GM18870 (cell line): ENCODE measurements at regions not wholly inside any gene's neighbourhood (a gene's known extent, or its start where the extent isn't known, plus 50 kb on each side); places are given as distances from the start of the nearest gene placed in this dataset.
A peak's percentile ranks its signal among the peaks of the same experiment; 100 is the strongest.
"Not testable (repeated sequence)": the region's sequence is repeated elsewhere in the genome, so short reads cannot be mapped to it uniquely, and the experiment has no call there.

ENCODE experiments used
- ATAC-seq: cut with Tn5 transposase; IDR thresholded peaks from one replicate; pipeline ENCODE4 v1.9.1; 2021; ENCODE audit warnings: moderate library complexity; ENCODE audit not compliant: unreplicated experiment

DNA sequence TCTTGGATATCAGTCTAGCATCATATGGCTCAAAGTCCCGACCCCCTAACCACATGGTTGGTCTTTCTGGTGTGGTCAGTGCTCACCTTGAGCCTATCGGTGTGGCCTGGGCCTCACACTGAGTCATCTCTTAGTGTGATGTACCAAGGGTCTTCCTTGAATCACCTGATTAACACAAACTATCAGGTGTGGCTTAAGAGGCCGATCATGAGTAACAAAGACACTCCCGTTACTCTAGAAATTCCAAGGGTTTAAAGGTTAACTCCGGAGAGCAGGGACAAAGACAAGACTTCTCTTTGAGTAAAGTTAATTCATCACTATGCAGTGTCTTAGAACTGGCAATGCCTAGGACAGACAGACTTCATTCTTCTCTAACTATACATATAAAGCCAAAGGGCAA, 52.3 kb upstream of the ARMC3 start:
- no peak for ATAC-seq

DNA sequence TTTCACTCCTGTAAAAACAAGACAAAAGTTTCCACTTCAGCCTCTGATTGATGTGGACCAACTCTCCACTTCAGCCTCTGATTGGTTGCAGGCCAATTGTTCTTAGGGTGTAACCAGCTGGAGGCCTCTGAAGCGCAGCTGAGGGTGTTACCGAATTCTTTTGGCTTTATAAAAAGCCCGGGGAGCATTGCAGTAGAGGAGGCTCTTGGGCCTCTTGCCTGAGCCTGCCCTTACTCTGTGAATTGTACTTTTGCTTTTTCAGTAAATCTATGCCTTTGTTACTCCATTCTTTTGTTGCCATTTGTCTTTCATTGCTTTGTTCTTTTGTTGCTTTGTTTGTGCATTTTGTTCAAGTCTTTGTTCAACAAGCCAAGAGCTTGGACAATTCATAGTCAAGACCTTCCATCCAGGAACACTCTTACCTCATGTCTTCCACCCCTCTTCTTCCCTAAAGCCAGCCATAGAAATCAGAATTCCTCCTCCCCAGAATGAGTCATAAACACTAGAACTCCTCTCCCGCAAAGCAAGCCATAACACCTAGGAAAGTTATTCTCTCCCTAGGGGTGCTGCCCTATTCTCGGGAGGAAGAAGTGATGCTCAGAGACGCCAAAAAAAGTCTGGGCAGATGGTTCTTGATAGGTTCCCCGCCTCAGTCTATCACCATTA, 53.5 kb upstream of the ARMC3 start:
- no peak for ATAC-seq

DNA sequence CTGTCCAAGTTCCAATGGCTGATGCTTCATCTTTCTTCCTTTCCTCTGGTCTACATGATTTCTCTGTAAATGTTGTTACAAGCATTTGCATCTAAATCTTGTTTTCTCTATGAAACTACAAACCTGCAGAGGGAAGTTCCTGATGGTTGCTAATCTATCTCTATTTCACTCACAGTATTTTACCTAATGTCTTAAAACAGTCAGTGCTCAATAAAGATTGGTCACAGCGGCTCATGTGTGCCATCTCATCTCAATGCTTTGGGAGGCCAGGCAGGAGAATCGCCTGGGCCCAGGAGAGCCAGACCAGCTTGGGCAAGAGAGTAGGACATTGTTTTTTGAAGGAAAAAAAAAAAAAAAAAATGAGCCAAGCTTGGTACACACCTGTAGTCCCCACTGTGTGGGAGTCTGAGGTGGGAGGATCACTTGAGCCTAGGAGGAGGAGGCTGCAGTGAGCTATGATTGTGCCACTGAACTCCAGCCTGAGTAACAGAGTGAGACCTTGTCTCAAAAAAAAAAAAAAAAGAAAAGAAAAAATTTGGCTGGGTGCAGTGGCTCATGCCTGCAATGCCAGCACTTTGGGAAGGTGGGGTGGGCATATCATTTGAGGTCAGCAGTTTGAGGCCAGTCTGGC, 71.3 kb upstream of the ARMC3 start:
- peak; percentile 55 for ATAC-seq

DNA sequence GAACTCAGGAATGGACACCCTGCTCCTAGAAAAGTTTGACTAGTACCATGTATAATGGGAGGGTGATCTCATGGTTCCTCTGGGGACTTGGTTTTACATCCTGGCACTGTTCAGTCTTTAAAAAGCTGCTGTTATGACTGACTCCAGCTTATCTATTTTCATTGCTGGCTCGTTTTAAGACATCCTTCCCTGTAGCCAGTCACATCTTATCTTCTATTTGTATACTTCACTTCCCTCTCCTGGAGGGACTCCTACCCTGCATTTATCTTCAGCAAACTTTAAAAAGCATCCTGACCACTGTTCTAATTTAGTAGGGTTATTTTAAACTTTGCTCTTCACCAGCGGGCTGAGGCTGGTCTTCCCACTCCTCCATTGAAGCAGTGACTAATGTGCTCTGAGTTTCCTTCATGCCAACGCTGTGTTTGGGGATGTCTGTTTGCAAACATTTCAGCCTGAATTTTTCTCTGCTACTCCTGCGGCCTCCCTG, 72.9 kb upstream of the ARMC3 start:
- ATAC-seq: no peak

DNA sequence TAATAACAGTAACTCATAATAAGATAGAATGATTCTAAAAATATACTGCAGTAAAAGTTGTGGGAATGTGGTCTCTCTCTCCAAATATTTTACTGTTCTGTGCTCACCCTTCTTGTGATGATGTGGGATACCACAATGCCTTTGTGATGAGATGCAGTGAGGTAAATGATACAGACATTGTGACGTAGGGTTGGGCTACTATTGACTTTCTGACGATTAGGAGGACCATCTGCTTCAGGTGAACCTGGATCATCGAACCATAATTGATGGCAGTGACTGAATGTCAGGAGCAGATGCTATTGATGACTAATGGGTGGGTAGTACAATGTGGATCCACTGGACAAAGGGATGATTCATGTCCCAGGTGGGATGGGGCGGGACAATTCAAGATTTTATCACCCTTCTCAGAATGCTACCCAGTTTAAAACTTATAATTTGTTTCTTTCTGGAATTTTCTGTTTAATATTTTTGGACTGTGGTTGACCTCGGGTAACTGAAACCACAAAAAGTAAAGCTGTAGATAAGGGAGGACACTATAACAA, 73.9 kb upstream of the ARMC3 start:
- ATAC-seq: no peak

DNA sequence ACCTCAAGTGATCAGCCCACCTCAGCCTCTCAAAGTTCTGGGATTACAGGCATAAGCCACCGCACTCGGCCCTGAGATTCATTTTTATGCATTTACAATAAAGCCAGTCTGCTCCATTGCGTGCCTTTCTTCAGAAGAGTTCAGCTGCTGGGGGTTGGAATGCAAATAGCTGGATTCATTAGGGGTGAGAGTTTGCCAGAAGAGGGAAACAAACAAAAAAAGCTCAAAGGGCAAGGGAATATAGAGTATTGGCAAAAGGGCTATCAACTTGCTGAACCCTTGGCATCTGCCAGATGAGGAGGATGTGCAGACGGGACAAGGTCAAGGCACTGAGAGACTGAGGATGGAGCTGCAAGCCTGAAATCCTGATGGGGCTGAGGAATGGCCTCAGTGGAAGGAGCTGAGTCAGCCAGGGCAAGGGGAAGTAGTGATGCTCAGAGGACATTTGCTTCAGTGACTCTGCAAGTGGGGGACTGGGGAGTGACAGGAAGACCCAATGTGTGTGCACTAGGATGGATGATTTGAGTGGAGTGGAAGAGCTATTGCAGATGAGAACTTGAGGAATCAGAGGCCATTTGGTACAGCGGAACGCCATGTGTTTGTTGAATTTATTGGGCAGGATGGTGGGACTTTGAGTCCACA, 75.0 kb upstream of the ARMC3 start:
- no peak for ATAC-seq

DNA sequence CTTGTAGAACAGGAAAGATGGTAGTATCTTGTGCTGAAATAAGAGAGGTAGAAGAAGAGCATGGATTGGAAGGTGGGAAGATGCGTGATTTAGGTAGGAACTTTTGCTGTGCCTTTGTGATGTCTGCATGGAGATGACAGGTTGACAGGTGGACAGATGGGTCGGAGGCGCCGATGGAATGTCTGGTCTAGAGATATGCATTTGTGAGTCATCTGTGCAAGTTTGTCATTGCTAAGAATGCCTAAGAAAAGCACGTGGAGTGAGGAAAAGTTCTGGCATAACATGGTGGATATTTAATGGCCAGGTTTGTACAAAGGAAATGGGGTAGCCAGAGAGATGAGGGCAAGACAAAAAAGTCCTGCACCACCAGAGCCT, 76.0 kb upstream of the ARMC3 start:
- ATAC-seq: no peak

DNA sequence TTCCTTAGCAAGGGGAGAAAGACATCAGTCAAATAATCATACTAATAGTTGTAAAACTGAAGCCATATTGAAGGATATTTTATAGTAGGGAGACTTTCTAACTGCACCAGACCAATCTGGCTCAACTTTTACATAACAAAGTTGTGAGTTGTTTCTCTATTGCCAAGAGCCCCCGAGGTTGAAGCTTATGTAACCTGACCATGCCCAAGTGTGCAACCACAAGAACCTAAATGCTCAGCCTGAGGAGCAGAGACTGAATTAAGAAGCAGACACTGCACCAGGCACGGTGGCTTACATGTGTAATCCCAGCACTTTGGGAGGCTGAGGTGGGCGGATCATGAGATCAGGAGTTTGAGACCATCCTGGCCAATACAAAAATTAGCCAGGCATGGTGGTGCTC, 77.3 kb upstream of the ARMC3 start:
- no peak for ATAC-seq

DNA sequence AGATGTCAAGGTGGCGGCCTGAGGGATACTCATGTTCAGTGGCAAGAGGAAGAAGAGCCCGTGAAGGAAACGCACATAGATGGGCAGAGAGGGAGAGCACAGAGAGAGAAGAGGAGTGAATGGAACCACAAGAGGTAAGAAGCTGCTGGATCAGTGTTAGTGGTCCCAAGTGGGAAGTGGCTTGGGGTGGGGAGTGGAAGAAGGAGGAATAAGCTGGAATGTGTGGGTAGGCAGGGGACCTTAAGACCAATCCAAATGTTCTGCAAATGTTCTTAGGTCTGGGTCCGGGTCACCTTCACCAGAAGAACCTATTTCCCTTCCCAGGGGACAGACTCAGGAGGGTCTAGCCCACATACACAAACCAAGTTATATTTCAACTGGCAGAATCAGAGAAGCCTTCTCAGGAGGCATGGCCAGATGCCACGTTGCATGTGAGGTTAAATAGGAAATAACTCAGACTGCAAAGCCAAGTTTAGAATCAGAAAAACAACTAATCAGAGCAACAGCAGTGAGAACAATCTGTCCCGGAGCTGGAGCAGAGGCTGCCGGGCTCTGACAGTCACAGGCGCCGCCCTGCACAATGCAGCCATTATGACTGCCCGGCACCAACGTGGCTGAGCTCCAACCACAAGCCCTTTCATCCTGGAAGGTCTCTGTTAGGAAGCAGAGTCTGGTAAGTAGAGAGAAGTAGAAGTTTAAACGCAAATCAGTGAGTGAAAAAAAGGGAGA, 78.6 kb upstream of the ARMC3 start:
- no peak for ATAC-seq

DNA sequence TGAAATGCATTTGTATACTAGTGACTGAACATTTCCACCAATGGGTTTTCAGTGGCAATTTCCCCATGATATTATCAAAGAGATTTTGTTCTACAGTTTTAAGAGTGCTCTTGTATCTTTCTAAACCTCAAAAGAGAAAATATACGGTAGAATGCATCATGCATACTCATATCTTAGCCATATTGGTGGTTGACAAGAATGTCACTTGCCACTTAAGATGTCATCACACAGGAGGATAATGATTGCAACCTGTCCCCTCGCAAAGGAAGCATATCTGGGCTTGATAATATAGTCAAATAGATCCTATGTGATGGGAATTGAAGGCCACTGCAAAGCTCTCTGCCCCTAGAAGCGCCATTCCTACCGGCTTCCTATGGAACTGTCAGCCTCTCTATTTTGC, 79.3 kb upstream of the ARMC3 start:
- ATAC-seq: no peak

DNA sequence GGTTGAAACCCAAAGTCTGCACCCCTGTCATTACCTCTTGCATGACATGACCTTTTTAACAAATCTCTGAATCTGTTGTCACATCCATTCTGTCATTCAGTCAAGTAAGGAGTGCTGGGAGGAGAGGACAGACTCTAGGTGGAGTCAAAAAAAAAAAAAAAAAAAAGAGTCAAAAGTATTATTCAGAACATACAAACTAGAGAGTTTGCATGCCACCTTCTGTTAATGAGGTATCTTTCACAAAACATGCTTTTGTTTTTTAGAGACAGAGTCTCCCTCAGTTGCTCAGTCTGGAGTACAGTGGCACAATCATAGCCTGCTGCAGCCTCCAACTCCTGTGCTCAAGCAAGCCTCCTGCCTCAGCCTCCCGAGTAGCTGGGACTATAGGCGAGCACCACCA, 81.6 kb upstream of the ARMC3 start:
- ATAC-seq: no peak

DNA sequence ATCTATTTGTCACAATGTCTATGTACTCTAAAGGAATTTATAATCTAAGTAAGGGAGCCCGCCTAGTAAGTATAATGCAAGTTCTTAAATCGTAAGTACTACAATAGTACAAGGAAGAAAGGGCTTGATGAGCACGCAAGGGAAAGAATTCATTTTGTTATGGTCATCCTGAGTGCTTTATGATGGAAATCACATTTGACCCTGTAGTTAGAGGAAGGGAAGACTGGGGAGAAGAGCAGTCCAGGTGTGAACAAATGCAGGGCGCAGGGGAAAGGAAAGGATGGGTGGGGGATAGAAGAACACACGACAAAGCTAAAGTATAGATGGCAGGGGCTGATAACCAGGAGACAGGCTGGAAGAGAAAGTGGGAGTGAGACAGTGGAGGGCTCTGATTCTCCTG, 88.2 kb upstream of the ARMC3 start:
- ATAC-seq: no peak

DNA sequence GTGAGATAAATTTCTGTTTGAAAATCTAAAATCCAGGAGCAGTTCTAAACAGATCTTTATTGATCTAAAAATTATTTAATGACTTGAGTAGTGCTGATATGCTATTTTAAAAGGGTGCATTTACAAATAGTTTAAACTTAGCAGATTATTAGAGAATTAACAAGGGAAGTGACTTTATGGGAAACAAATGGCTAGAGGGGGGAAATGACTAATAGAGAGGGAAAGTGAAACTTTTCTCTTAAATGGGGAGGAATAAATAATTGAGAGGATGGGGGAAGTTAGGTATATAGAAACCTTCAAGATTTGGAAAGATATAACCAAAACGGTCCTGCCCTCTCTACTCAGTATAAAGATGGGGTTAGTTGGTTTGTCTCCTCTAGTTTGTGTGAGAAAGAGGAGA, 90.1 kb upstream of the ARMC3 start:
- no peak for ATAC-seq

DNA sequence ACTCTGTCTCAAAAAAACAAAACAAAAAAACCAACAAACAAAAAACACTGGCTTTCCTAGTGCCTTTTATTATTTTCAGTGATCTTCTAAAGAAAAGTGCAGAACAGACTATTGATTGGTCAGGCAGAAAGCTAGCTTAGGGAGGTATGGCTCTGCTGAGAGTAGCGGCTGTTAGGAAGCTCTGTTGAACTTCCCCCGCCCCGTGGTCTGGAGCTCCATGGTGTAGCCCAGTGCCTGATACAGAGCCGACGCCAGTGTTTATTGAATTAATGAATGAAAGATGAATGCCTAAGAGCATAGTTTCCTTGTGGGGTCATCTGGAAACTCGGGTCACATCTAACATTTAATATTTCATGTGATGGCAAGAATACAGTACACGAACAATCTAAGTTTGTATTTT, 90.5 kb upstream of the ARMC3 start:
- no peak for ATAC-seq

DNA sequence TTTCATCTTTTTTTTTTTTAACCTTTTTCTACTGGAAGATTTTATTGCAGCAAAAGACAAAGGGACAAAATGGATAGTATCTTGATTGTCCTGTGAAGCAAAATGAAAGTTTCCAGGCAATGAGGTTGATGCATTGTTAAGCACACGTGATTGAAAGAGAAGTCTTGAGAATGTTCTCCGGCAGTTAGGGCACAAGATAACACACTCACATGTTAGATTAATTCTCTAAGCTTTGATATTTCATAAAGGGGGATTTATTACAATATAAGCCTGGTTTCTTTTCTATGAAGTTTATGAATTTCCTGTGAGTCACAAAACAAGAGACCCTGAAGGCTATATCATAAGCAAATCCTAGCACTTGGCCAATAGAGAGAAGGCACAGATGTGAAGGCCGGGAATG, 93.4 kb upstream of the ARMC3 start:
- no peak for ATAC-seq

DNA sequence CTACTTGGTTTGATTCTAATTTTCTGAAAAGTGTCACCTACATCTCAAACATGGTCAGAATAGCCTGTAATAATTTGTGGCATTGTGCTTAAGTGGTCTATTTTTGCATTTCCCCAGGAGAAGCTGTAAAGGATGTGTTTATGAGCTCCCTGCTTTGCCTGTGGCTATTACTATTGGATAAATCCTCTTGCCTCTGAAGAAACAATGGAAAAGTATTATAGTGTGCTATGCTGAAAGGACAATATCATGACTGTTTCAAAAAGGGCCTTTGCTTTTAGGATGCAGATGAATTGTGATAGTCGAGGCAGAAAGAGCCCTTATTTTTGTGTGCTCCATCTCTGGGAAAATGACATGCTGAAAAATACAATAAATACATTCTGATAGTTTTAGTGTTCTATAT, 94.1 kb upstream of the ARMC3 start:
- ATAC-seq: no peak

DNA sequence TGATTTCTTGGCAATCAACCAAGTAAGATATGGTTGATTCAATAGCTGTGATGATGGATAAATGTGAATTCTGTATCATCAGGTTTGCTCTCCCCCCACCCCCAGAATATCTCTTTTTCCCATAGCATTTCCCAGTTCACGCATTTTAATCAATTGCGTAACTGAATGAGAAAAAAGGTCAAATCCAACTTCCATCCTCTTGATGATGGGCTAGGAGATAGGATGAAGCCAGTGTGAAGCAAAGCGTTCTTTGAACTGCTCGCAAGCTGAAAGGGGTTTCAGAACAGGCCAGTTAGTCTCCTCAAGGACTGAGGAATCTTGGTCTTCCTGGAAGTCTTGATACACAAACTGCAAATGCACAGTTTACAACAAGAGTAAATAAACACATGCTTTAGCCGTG, 94.5 kb upstream of the ARMC3 start:
- no peak for ATAC-seq

DNA sequence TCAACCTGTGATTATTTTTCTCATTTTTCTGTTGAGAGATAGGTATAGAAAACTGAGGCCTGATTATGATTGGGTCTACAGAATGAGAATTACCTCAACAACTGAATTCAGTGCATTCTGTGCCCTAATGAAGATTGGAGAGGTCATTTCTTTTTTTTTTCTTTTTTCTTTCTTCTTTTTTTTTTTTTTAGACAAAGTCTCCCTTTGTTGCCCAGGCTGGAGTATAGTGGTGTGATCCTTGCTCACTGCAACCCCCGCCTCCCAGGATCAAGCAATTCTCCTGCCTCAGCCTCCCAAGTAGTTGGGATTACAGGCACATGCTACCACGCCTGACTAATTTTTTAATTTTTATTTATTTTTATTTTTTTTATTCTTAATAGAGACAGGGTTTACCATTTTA, 95.0 kb upstream of the ARMC3 start:
- no peak for ATAC-seq

DNA sequence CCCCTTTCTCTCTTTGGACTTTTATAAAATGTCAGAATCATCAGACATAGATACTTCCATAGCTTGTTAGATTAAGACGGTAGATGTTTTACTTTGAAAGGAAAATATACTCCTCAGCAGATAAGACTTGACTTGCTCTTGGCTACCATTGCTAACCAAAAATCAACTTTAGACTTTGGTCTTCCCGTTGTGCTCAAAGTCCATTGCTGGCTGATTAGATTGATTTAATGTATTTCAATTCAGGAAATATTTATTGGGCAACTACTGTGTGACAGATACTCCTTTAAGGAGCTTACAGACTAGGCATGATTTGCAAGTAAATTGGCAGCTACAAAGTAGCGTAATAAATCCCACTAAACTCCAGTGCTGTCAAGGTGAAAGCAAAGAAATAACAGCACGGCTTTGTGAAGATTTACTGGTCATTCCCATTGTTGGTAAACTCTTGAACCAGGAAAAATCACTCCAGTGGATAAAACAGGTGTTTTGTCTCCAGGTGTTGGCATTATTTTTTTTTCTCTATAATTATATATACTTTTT, 95.7 kb upstream of the ARMC3 start:
- no peak for ATAC-seq

DNA sequence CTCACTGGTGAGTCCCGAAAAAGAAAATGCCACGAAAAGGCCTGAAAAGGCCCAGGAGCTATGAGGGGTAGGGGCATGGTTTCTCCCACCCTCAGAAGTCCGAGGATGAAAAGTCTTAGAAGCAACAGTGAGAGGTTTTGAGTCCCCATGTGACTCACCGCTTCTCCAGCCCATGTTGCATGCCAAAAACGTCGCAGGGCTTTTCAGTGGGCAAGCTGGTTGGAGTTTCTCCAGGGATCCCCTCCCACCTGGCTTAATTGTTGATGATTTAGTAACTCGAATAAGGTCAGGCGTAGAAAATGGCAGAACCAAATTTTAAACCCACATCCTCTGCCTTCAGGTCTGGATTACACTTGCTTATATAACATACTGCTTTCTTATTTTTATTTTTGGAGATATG, 96.3 kb upstream of the ARMC3 start:
- ATAC-seq: no peak

DNA sequence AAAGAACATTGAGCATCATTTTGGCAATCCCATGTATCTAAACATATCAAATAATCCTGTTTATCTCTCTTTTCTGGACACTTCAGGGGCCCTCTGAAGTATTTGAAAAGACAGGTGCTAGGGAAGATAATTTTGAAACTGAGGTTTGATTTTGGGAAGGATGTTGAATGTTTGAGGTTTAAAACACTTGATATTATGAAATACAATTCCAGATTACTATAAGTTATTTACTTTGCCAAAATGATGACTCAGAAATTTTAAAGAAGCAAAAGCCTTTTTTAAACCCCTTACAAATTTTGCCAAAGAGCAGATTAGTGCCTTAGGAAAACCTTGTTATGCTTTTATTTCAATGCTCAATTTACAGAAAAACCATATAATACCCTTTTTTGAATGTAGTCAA, 99.1 kb upstream of the ARMC3 start:
- ATAC-seq: not testable (repeated sequence)
